ENCODE measurements at regions not wholly inside any gene's neighbourhood (a gene's known extent, or its start where the extent isn't known, plus 50 kb on each side); places are given as distances from the start of the nearest gene placed in this dataset.

DNA sequence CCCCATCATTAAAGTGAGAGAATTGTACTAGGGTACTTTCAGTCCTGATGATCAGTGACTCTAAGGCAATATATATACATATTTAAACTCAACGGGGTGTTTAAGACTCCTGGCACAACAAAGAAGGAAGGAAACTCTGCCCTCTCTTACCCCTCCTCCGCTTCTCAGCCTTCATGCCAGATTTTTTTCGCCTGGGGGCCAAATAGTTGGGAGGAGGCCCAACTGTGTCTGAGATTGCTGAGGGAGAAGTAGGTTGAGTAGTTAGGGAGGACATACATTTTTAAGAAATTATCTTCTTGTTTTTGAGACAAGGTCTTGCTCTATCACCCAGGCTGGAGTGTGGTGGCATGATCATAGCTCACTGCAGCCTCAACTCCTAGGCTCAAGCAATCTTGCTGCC lies 127.7 kb upstream of the SHB start:
- H3K9ac ChIP-seq (ENCODE audit: extremely low read depth, insufficient read length, low read length), result no peak overlapping the region
- H3K56ac ChIP-seq (ENCODE audit: insufficient read length, low read depth, low read length), result no peak overlapping the region
- no peak overlapping the region for H2BK12ac ChIP-seq (ENCODE audit: insufficient read length, low read depth, low read length)
- H3T11ph ChIP-seq (ENCODE audit: low read length), result no peak overlapping the region
- H4K20me1 ChIP-seq (ENCODE audit: control insufficient read depth, insufficient read depth, insufficient read length), result no peaks in the 10 kb centered on the region
- no peak overlapping the region for H2BK5ac ChIP-seq (ENCODE audit: insufficient read length, low read length)
- Mint-ChIP-seq H3K27me3 (ENCODE audit: low read depth) (peaks cover 91% of the 10 kb centered on the region), H3K4me1 (peaks cover 0 to 5% of the 10 kb centered on the region in 2 experiments; a peak in 2 of 4 replicates), H3K27ac (no peak overlapping the region; a peak in 1 of 7 replicates), H3K36me3 (ENCODE audit: insufficient read depth in 1 of 3, low read depth in 3 of 3) (peaks cover 0 to 6% (median 1%) of the 10 kb centered on the region in 3 experiments; a peak in 2 of 7 replicates), H3K9me3 (peaks cover 4 to 6% of the 10 kb centered on the region in 2 experiments; a peak in 4 of 5 replicates), H3K4me3 (no peak overlapping the region)
- H3K9me3 ChIP-seq (ENCODE audit: control insufficient read depth, low read depth, low read length), result no peaks in the 10 kb centered on the region
- H3K79me2 ChIP-seq (ENCODE audit: insufficient read depth, low read length), result no peaks in the 10 kb centered on the region
- H2AFZ ChIP-seq (ENCODE audit: low read length), result no peak overlapping the region
- no peak overlapping the region for H3K27ac ChIP-seq (ENCODE audit: insufficient read length, low read depth, low read length)
- H3K79me1 ChIP-seq (ENCODE audit: insufficient read depth, low read depth, low read length, poor library complexity, severe bottlenecking), result no peaks in the 10 kb centered on the region
- no peak overlapping the region for H2BK120ac ChIP-seq (ENCODE audit: low read depth, low read length, poor library complexity, severe bottlenecking)
- no peak overlapping the region for H2BK20ac ChIP-seq (ENCODE audit: low read depth, low read length, poor library complexity, severe bottlenecking)
- no peaks in the 10 kb centered on the region for H3K23me2 ChIP-seq (ENCODE audit: insufficient read length, low read depth, low read length, poor library complexity, severe bottlenecking)
- H4K91ac ChIP-seq (ENCODE audit: insufficient read length, low read depth, low read length), result no peak overlapping the region
- no peaks in the 10 kb centered on the region; the same call in 1 of the 2 replicates for H3K27me3 ChIP-seq (ENCODE audit: insufficient read depth, low read length)
- H2BK15ac ChIP-seq (ENCODE audit: low read depth, low read length), result no peak overlapping the region
- no peak for DNase-seq
- no CpG with 5 or more reads among the region's 3 CpGs for whole genome bisulfite sequencing (ENCODE audit: extremely low coverage, insufficient read length, low lambda C conversion rate)
- H3K18ac ChIP-seq (ENCODE audit: insufficient read length, low read depth, low read length), result no peak overlapping the region
- no peak overlapping the region for H2AK5ac ChIP-seq (ENCODE audit: insufficient read length, low read length)
- no peak overlapping the region for H3K14ac ChIP-seq (ENCODE audit: insufficient read depth, low read length)
- TF ChIP-seq, protein P1, sequence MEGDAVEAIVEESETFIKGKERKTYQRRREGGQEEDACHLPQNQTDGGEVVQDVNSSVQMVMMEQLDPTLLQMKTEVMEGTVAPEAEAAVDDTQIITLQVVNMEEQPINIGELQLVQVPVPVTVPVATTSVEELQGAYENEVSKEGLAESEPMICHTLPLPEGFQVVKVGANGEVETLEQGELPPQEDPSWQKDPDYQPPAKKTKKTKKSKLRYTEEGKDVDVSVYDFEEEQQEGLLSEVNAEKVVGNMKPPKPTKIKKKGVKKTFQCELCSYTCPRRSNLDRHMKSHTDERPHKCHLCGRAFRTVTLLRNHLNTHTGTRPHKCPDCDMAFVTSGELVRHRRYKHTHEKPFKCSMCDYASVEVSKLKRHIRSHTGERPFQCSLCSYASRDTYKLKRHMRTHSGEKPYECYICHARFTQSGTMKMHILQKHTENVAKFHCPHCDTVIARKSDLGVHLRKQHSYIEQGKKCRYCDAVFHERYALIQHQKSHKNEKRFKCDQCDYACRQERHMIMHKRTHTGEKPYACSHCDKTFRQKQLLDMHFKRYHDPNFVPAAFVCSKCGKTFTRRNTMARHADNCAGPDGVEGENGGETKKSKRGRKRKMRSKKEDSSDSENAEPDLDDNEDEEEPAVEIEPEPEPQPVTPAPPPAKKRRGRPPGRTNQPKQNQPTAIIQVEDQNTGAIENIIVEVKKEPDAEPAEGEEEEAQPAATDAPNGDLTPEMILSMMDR (conservative IDR thresholded peaks at IDR 0.05), result no peak
- no peaks in the 10 kb centered on the region for H3K4me1 ChIP-seq (ENCODE audit: insufficient read depth, low read length)
- no peak overlapping the region for H3K23ac ChIP-seq (ENCODE audit: insufficient read length, low read depth, low read length)
- no peak overlapping the region for H4K5ac ChIP-seq (ENCODE audit: insufficient read length, low read depth, low read length)
- H3K4me2 ChIP-seq (ENCODE audit: insufficient read depth, insufficient read length, low read length), result no peak overlapping the region
- H3K4ac ChIP-seq (ENCODE audit: low read depth, low read length), result no peak overlapping the region
- no peak overlapping the region for H4K8ac ChIP-seq (replicated peaks; ENCODE audit: insufficient read length, low read depth, low read length)

Data from H9 (cell line).